ENCODE measurements at regions not wholly inside any gene's neighbourhood (a gene's known extent, or its start where the extent isn't known, plus 50 kb on each side); places are given as distances from the start of the nearest gene placed in this dataset.

DNA sequence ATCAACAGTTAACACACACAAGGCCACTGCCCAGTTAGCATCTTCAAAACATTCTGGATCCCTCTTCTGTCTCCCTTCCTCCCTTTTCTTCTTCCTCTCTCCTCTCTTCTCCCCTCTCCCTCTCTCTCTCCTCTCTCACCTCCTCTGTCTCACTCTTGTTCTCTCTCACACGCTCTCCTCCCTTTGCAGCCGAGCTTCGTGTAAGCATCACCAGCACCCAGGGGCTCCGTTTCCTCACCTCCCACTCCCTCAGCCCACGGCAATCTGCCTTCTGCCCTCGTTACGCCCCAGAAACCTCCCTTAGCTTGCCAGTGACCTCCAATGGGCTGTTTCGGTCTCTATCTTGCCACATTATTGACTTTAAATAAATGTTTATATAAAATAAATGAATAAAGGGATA lies 147.4 kb downstream of the TEX36 start:
- H3K4me3 ChIP-seq (ENCODE audit: low read depth, low read length) = no peak overlapping the region
- TF ChIP-seq, protein P1, sequence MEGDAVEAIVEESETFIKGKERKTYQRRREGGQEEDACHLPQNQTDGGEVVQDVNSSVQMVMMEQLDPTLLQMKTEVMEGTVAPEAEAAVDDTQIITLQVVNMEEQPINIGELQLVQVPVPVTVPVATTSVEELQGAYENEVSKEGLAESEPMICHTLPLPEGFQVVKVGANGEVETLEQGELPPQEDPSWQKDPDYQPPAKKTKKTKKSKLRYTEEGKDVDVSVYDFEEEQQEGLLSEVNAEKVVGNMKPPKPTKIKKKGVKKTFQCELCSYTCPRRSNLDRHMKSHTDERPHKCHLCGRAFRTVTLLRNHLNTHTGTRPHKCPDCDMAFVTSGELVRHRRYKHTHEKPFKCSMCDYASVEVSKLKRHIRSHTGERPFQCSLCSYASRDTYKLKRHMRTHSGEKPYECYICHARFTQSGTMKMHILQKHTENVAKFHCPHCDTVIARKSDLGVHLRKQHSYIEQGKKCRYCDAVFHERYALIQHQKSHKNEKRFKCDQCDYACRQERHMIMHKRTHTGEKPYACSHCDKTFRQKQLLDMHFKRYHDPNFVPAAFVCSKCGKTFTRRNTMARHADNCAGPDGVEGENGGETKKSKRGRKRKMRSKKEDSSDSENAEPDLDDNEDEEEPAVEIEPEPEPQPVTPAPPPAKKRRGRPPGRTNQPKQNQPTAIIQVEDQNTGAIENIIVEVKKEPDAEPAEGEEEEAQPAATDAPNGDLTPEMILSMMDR (IDR thresholded peaks at IDR 0.05; ENCODE audit: insufficient read depth, low read length) = no peak
- no peak for DNase-seq (ENCODE audit: low read depth)

DNA sequence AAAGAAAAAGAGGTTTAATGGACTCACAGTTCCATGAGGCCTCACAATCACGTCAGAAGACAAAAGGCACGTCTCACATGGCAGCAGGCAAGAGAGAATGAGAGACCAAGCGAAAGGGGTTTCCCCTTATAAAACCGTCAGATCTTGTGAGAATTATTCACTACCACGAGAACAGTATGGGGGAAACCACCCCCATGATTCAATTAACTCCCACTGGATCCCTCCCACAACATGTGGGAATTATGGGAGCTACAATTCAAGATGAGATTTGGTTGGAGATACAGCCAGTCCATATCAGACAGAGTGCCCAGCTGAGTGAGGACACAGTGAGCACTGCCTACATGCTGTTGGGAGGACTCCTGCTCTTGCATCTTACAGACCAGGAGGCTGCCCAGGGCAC lies 148.4 kb downstream of the TEX36 start:
- DNase-seq (ENCODE audit: low read depth) = no peak
- H3K4me3 ChIP-seq (ENCODE audit: low read depth, low read length) = no peak overlapping the region
- TF ChIP-seq, protein P1 (IDR thresholded peaks at IDR 0.05; ENCODE audit: insufficient read depth, low read length) = no peak

DNA sequence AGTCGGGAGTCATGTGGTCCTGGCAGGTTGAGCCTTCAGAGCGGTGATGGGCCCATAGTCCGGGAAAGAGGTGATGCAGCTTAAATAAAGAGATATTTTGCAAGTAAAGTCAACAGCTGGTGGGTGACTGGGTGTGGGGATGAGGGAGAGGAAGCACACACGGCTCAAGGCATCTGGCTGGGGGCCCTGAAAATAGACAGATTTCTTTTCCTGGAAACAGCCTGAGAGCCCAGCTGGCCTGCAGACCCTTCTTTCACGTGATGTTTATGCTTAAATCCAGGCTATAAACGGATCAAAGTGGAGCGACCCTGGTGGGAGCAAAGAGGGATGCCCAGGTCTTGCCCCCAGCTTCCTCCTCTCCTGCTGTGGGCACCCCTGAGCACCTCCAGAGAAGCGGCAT lies 149.1 kb downstream of the TEX36 start:
- TF ChIP-seq, protein P1 (IDR thresholded peaks at IDR 0.05; ENCODE audit: insufficient read depth, low read length) = no peak
- DNase-seq (ENCODE audit: low read depth) = no peak
- no peak overlapping the region for H3K4me3 ChIP-seq (ENCODE audit: low read depth, low read length)

DNA sequence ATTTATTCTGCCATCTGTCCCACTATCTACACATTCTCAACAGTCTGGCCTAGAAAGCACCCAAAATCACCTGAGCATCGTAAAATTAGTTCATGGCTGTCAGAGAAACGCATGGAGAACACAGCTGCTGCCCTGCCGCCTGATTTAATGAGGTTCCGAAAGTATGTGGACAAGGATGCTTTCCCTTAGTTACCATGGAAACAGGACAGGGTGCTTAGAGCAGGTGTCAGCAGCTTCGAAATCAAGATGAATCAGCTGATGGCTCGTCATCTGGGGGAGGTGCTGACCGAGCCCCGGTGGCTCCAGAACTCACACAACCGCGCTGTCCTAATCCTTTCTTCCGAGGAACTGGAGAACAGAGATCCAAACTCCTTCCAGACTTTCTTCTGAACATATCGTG lies 151.5 kb downstream of the TEX36 start:
- no peak for DNase-seq (ENCODE audit: low read depth)
- TF ChIP-seq, protein P1 (IDR thresholded peaks at IDR 0.05; ENCODE audit: insufficient read depth, low read length) = no peak
- no peak overlapping the region for H3K4me3 ChIP-seq (ENCODE audit: low read depth, low read length)

DNA sequence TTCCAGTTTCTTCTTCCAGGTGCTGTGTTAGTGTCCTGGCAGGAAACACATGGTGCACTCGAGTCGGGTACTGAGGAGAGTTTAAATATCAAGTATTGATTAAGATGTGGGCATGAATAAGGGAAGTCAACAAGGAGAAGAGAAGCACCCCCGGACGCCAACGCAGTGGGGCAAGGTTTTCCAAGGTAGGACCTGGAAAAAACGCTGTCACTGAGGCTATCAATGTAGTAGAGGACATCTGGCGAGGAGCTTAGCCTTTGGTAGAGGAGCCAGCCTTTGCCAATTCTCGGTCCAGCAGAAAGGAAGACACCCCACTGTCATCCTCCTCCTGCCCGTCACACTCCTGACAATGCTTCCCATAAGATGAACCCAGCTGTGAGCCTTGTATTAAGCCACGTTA lies 159.6 kb downstream of the TEX36 start:
- no peak overlapping the region for H3K4me3 ChIP-seq (ENCODE audit: low read depth, low read length)
- TF ChIP-seq, protein P1 (IDR thresholded peaks at IDR 0.05; ENCODE audit: insufficient read depth, low read length) = no peak
- DNase-seq (ENCODE audit: low read depth) = no peak

DNA sequence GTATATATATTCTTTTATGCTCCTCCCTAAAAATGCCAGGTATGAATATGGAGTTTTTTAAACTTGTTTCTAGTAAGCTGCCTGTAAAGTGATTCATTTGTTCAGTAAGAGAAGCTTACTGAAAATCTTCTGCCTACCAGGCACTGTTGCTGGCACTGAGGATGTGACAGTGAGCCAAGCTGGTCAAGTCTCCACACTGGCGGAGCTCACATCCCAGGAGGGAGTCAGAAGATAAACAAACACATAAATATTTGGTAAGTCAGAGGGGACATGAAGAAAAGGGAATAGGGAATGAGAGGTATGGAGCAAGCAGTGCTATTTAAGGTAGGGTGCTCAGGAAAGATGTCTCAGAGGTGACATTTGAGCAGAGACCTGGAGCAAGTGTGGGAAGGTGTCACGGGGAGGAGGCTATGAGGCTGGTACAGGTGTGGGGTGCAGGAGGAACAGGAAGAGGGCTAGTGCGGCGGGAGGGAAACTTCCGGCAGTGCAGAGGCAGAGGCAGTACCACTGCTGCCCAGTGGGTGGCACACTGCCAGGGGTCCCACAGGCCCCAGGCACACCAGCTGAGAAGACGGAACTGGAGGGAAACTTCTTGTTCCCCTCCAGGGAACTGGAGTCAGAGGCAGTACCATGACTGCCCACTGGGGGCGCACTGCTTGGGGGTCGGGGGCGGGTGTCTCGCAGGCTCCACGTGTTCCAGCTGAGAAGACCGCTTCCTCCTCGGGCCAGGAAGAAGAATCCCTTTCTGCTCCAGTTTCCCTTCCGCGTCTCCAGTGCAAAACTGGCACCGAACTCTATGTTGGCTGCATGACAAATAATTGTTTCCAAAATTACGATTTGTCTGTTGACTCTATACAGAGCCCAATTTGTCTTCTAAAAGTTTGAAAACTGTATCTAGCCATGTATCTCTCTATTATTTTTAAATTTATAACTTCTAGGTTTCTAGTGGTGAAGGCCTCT lies 161.0 kb downstream of the TEX36 start:
- TF ChIP-seq, protein P1 (IDR thresholded peaks at IDR 0.05; ENCODE audit: insufficient read depth, low read length) = peak; percentile 77
- no peak for DNase-seq (ENCODE audit: low read depth)

More for the DNA sequence above, 161.0 kb downstream of the TEX36 start:
- no peak overlapping the region for H3K4me3 ChIP-seq (ENCODE audit: low read depth, low read length)

Data from fibroblast of the aortic adventitia (primary cell).